RWPE2 (cell line): ENCODE measurements at regions not wholly inside any gene's neighbourhood (a gene's known extent, or its start where the extent isn't known, plus 50 kb on each side); places are given as distances from the start of the nearest gene placed in this dataset.

Source experiments
- ATAC-seq: fragments of 200-7000 bp; cut with Tn5 transposase; 3 replicates; pipeline ENCODE4 v1.9.1; 2021; ENCODE audit warnings: low read depth
- DNase-seq: peaks from one replicate; pipeline ENCODE4 v3.0.0-alpha.2; 2020; ENCODE audit warnings: low spot score
- H3K27ac ChIP-seq: fragments of 450-650 bp; 2 replicates; pipeline ENCODE4 v1.5.1; 2017; ENCODE audit warnings: mild to moderate bottlenecking; ENCODE audit not compliant: poor library complexity, severe bottlenecking
- H3K27me3 ChIP-seq: fragments of 250-450 bp; sonication (Bioruptor Pico); 2 replicates; pipeline ENCODE4 v1.5.1; 2021; ENCODE audit warnings: mild to moderate bottlenecking, moderate library complexity; ENCODE audit not compliant: insufficient read depth, poor library complexity, severe bottlenecking
- H3K36me3 ChIP-seq: fragments of 250-450 bp; sonication (Bioruptor Pico); 2 replicates; pipeline ENCODE4 v1.5.1; 2020; ENCODE audit warnings: low read depth, mild to moderate bottlenecking, moderate library complexity
- H3K4me1 ChIP-seq: fragments of 250-450 bp; sonication (Bioruptor Pico); 2 replicates; pipeline ENCODE4 v1.5.1; 2021; ENCODE audit warnings: mild to moderate bottlenecking, moderate library complexity; ENCODE audit not compliant: insufficient read depth, poor library complexity, severe bottlenecking
- H3K4me3 ChIP-seq: fragments of 250-450 bp; sonication (Bioruptor Pico); 2 replicates; pipeline ENCODE4 v1.5.1; 2021; ENCODE audit warnings: mild to moderate bottlenecking, moderate library complexity; ENCODE audit not compliant: severe bottlenecking
- H3K9me3 ChIP-seq: fragments of 250-450 bp; sonication (Bioruptor Pico); 2 replicates; pipeline ENCODE4 v1.5.1; 2021; ENCODE audit warnings: mild to moderate bottlenecking, moderate library complexity; ENCODE audit not compliant: severe bottlenecking
- TF ChIP-seq, protein P1 (sequence below): fragments of 450-650 bp; IDR thresholded peaks from one replicate; pipeline ENCODE4 v1.5.1; 2017; ENCODE audit warnings: mild to moderate bottlenecking, moderate library complexity; ENCODE audit not compliant: poor library complexity, severe bottlenecking

DNA sequence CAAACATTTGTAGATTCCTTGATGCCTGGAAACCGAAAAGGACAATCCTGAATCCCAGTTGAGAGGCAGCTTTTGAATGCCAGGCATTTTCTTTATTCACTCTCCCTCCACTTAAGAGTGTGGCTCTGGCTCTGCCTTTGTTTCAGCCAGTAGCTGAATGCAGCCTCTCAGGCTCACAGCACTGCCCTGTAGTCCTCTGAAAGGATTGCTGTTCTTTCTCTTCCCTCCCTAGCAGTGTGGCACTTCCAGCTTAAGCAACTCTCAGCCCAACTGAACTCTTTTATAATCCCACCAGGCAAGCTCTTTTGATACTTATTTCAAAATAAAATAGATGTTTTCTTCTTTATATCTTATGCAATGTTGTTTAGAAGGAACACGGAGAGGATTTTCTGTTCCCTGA lies 415.6 kb downstream of the GJA1 start:
- TF ChIP-seq, protein P1, sequence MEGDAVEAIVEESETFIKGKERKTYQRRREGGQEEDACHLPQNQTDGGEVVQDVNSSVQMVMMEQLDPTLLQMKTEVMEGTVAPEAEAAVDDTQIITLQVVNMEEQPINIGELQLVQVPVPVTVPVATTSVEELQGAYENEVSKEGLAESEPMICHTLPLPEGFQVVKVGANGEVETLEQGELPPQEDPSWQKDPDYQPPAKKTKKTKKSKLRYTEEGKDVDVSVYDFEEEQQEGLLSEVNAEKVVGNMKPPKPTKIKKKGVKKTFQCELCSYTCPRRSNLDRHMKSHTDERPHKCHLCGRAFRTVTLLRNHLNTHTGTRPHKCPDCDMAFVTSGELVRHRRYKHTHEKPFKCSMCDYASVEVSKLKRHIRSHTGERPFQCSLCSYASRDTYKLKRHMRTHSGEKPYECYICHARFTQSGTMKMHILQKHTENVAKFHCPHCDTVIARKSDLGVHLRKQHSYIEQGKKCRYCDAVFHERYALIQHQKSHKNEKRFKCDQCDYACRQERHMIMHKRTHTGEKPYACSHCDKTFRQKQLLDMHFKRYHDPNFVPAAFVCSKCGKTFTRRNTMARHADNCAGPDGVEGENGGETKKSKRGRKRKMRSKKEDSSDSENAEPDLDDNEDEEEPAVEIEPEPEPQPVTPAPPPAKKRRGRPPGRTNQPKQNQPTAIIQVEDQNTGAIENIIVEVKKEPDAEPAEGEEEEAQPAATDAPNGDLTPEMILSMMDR: no peak
- no peaks in the 10 kb centered on the region for H3K4me1 ChIP-seq
- no peaks in the 10 kb centered on the region for H3K9me3 ChIP-seq
- H3K27ac ChIP-seq: no peak overlapping the region
- no peak for ATAC-seq
- DNase-seq: no peak
- no peak overlapping the region for H3K4me3 ChIP-seq
- H3K27me3 ChIP-seq: no peaks in the 10 kb centered on the region
- H3K36me3 ChIP-seq: no peaks in the 10 kb centered on the region

DNA sequence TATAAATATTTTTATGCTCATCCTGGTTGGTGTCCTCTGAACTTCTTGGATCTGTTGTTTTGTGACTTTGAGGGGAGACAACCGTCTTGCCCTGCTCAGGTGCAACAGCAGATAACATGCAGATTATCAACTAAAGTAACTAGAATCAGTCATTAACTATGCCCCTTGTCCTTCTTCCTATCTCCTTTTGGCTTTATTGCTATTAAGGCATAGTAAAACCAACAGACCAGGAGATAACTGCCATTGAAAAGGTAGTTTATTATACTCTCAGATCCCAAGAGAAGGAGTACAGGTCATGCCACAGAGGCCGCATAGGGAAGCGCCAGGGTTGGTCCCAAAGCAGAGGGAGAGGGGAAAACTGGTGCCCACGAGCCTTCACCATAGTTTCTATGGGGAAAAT lies 418.2 kb downstream of the GJA1 start:
- TF ChIP-seq, protein P1: no peak
- no peak overlapping the region for H3K27ac ChIP-seq
- no peak for ATAC-seq

DNA sequence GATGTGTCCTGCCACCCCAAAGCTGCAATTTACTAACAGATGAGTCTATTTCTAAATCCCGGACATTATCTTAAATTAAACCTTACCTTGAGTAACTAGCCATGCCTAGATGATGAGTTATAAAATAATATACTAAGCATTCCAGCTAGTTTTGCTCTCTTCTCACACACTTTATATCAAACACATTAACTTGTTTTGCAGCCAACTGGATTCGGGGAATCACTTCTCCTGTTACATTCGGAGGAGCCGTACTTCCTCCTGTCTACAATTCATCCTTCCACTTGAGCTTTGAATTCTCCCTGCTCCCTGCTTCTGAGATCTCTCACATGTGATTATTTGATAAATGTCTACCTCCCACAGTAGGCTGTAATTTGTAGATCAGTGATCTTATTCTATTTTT lies 420.1 kb downstream of the GJA1 start:
- Histone ChIP-seq H3K36me3 (no peaks in the 10 kb centered on the region), H3K27ac (no peak overlapping the region), H3K9me3 (no peaks in the 10 kb centered on the region), H3K4me1 (no peaks in the 10 kb centered on the region), H3K27me3 (no peaks in the 10 kb centered on the region), H3K4me3 (no peak overlapping the region)
- no peak for DNase-seq
- TF ChIP-seq, protein P1: no peak
- no peak for ATAC-seq

More for the DNA sequence above, 418.2 kb downstream of the GJA1 start:
- Histone ChIP-seq H3K4me1 (no peaks in the 10 kb centered on the region), H3K4me3 (no peak overlapping the region), H3K27me3 (no peaks in the 10 kb centered on the region), H3K9me3 (no peaks in the 10 kb centered on the region), H3K36me3 (no peaks in the 10 kb centered on the region)
- no peak for DNase-seq

DNA sequence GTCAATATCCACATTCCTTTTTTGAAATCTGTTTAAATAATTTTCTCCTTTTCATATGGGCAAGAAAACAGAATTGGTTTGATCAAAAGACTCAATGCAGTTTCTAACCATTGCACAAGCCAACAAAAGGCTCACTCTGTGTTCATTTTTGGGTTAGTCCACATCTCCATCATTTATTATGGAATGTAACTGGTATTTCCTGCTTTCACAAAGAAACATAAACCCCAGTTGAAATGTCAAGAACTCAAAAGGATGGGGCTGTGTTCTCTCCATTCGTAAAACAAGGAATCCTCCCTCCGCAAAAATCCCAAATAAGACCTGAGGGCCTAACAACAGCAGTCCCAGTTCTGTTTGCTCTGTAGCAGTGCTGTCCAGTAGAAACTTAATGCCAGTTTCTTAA lies 420.9 kb downstream of the GJA1 start:
- no peak for DNase-seq
- H3K36me3 ChIP-seq: no peaks in the 10 kb centered on the region
- TF ChIP-seq, protein P1: no peak

DNA sequence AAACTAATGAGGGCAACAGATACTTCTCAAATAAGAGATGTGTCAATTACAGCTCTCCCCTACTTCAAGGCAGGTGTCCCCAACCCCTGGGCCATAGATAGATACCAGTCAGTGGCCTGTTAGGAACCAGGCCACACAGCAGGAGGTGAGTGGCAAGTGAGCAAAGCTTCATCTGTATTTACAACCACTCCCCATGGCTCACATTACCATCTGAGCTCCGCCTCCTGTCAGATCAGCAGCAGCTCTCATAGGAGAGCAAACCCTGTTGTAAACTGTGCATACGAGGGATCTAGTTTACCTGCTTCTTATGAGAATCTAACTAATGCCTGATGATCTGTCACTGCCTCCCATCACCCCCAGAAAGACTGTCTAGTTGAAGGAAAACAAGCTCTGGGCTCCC lies 422.1 kb downstream of the GJA1 start:
- Histone ChIP-seq H3K4me3 (no peak overlapping the region), H3K27ac (no peak overlapping the region), H3K27me3 (no peaks in the 10 kb centered on the region), H3K9me3 (no peaks in the 10 kb centered on the region), H3K36me3 (no peaks in the 10 kb centered on the region), H3K4me1 (no peaks in the 10 kb centered on the region)
- TF ChIP-seq, protein P1: no peak
- ATAC-seq (0 out of 3 replicates have a peak, but pooled peaks have one; percentile 21), DNase-seq (no peak)

More for the DNA sequence above, 420.9 kb downstream of the GJA1 start:
- Histone ChIP-seq H3K4me3 (no peak overlapping the region), H3K4me1 (no peaks in the 10 kb centered on the region), H3K9me3 (no peaks in the 10 kb centered on the region), H3K27ac (no peak overlapping the region), H3K27me3 (no peaks in the 10 kb centered on the region)
- ATAC-seq: no peak
